ENCODE measurements at regions not wholly inside any gene's neighbourhood (a gene's known extent, or its start where the extent isn't known, plus 50 kb on each side); places are given as distances from the start of the nearest gene placed in this dataset.

DNA sequence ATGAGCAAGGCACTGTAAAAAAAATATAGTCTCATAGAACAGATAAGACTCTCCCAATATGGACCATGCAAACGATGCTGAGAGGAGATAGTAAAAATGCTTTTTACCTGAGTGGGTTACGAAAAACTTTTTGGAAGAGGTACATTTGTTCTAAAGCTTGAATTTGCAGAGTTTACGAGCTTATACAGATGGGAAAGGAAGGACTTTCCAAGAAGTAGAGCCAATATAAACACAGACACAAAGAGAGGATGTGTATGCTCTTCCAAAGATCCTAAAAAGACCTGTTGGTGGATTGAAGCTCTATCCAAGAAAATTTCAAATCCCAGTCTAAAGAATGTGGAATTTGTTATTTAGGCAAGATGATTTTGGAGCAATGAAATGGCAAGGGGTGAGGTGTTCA is 127.1 kb upstream of the SLCO6A1 start:
- TF ChIP-seq CTCF (IDR thresholded peaks at IDR 0.05) (no peak), EZH2 (IDR thresholded peaks at IDR 0.05) (no peak), EZH2phosphoT487 (IDR thresholded peaks at IDR 0.05) (no peak)

All from neural progenitor cell (in vitro differentiated cells).